22Rv1 (cell line): ENCODE measurements at regions not wholly inside any gene's neighbourhood (a gene's known extent, or its start where the extent isn't known, plus 50 kb on each side); places are given as distances from the start of the nearest gene placed in this dataset.

Experiments
- CTCF ChIP-seq: fragments of 450-650 bp; IDR thresholded peaks from 2 replicates; pipeline ENCODE4 v1.5.1; 2017; ENCODE audit warnings: mild to moderate bottlenecking
- ZFX ChIP-seq: fragments of 450-650 bp; IDR thresholded peaks from 2 replicates; pipeline ENCODE4 v1.6.1; 2017; ENCODE audit warnings: antibody characterized with exemption, borderline replicate concordance

- TF ChIP-seq CTCF (no peak), ZFX (no peak)
Observed at GRCh38 chr16:79316004-79316458, 284.5 kb downstream of the MAF start.
